Astrocyte (in vitro differentiated cells and primary cell): ENCODE measurements at regions not wholly inside any gene's neighbourhood (a gene's known extent, or its start where the extent isn't known, plus 50 kb on each side); places are given as distances from the start of the nearest gene placed in this dataset.

ENCODE experiments used
- EZH2 ChIP-seq: IDR thresholded peaks from 2 replicates; pipeline ENCODE4 v1.6.1; 2012; ENCODE audit warnings: mild to moderate bottlenecking, low read length, inconsistent platforms; ENCODE audit not compliant: insufficient read depth
- TF ChIP-seq, protein P1 (sequence below): IDR thresholded peaks from 2 replicates; pipeline ENCODE4 v1.5.1; 2011; ENCODE audit warnings: low read depth, mild to moderate bottlenecking, inconsistent platforms, low read length, moderate library complexity; ENCODE audit not compliant: insufficient read depth

DNA sequence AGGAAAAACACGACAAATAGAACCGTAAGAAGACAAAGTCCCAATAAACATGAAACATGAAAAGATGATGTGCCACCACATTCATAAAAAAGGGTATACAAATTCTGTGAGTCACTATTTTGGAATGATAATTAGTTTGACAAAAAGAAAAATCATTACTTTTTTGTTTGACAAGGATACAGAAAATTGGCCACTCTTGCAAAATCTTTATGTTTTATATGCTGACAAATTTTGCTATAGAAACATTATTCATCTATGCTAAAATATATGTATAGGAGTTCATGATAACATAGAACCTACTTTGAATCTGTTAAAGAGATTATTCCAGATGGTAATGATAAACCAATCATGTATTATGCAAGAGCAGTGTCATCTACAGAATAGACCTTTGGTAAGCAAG lies 1201.0 kb downstream of the FSCB start:
- TF ChIP-seq, protein P1, sequence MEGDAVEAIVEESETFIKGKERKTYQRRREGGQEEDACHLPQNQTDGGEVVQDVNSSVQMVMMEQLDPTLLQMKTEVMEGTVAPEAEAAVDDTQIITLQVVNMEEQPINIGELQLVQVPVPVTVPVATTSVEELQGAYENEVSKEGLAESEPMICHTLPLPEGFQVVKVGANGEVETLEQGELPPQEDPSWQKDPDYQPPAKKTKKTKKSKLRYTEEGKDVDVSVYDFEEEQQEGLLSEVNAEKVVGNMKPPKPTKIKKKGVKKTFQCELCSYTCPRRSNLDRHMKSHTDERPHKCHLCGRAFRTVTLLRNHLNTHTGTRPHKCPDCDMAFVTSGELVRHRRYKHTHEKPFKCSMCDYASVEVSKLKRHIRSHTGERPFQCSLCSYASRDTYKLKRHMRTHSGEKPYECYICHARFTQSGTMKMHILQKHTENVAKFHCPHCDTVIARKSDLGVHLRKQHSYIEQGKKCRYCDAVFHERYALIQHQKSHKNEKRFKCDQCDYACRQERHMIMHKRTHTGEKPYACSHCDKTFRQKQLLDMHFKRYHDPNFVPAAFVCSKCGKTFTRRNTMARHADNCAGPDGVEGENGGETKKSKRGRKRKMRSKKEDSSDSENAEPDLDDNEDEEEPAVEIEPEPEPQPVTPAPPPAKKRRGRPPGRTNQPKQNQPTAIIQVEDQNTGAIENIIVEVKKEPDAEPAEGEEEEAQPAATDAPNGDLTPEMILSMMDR, result no peak
- TF ChIP-seq EZH2, result no peak
